Heart right ventricle (tissue), 16 donors: ENCODE measurements at regions not wholly inside any gene's neighbourhood (a gene's known extent, or its start where the extent isn't known, plus 50 kb on each side); places are given as distances from the start of the nearest gene placed in this dataset.

Source experiments
- ATAC-seq, 8 donors: fragments of 200-7000 bp; cut with Tn5 transposase; one replicate each; pipeline ENCODE4 v1.9.1; 2020; ENCODE audit warnings: mild to moderate bottlenecking in 8 of 8, moderate library complexity in 8 of 8, moderate number of reproducible peaks in 1 of 8
- DNase-seq, 2 donors: peaks; one replicate each; pipeline ENCODE4 v3.0.0-alpha.2; 2020
- H3K27ac ChIP-seq, 10 donors: fragments of 200-600 bp; sonication (generic) in 2 of 10; one replicate each; pipeline versions ENCODE4 v1.5.0 to v1.8.0; 2020 to 2022; ENCODE audit warnings: mild to moderate bottlenecking in 3 of 10
- H3K27me3 ChIP-seq, 7 donors: fragments of 200-600 bp; one replicate each; pipeline ENCODE4 v1.8.0; 2021 to 2022; ENCODE audit warnings: mild to moderate bottlenecking in 2 of 7
- H3K36me3 ChIP-seq, 9 donors: fragments of 200-600 bp; sonication (generic) in 1 of 9; one replicate each; pipeline versions ENCODE4 v1.5.0 to v1.8.0; 2020 to 2022; ENCODE audit warnings: mild to moderate bottlenecking in 2 of 9
- H3K4me1 ChIP-seq, 9 donors: fragments of 200-600 bp; sonication (generic) in 1 of 9; one replicate each; pipeline versions ENCODE4 v1.5.0 to v1.8.0; 2020 to 2022; ENCODE audit warnings: mild to moderate bottlenecking in 4 of 9
- H3K4me3 ChIP-seq, 10 donors: fragments of 200-600 bp; sonication (generic) in 2 of 10; one replicate each; pipeline versions ENCODE4 v1.5.0 to v1.8.0; 2020 to 2022; ENCODE audit warnings: mild to moderate bottlenecking in 7 of 10, moderate library complexity in 2 of 10
- H3K9me3 ChIP-seq, 11 donors: fragments of 200-600 bp in 10 of 11; sonication (generic) in 2 of 11; one replicate each; pipeline versions ENCODE4 v1.5.0 to v1.8.0; 2013 to 2022; ENCODE audit warnings: mild to moderate bottlenecking in 2 of 11, control low read depth in 1 of 11, moderate library complexity in 1 of 11
- WGBS, 2 donors: extraction: QIAGEN DNeasy Blood & Tissue Kit; methylation state at CpG; one replicate each; pipeline ENCODE4 v1.1.7; 2013; ENCODE audit warnings: inconsistent platforms in 1 of 2; 5-methylcytosine and 5-hydroxymethylcytosine counted together
- intact Hi-C, 10 donors: fragments of 100-400 bp; cut with DNase I; formaldehyde crosslinking; loops; one replicate each; pipeline versions ENCODE4 v1.11.1 to v1.14.2; 2022
- TF ChIP-seq, protein P1 (sequence below), 9 donors: fragments of 200-600 bp; sonication (generic) in 2 of 9; IDR thresholded peaks; one replicate each; pipeline versions ENCODE4 v1.5.0 to v1.8.0; 2021 to 2022; ENCODE audit warnings: antibody characterized with exemption in 9 of 9, mild to moderate bottlenecking in 5 of 9, moderate library complexity in 1 of 9
- donor health status: Arrhythmogenic right ventricular cardiomyopathy.
- donor health status: ischemic (EF 13 %, LVEDD 7.1; RV severe dilation, severe dysfunction).
- donor health status: healthy with polysubstance abuse.
- donor health status: DM: no; HTN: yes; CAD: no.
- donor health status: DM: no; HTN: no; CAD: no.
- donor health status: ischemic (EF 25% LVEDD 6.9; RV normal size, moderate dysfunction).
- donor health status: ischemic (EF 25% LVEDD 5.7; RV mildly dilated, moderate dysfunction).
- donor health status: healthy.
- donor health status: DM: yes; HTN: yes; CAD: no.
- donor health status: Ischemic cardiomyopathy.
- donor health status: ischemic (EF 35%, LVEDD 5.7; RV mildly dilated, moderate dysfunction).
- donor health status: nonischemic (EF 11% LVEDD 7.7; RV severe dilation, severe dysfunction).
- donor health status: DM: yes; HTN: yes; CAD: no.
- donor health status: PGD.
- donor health status: ischemic (EF 29% LVEDD 5.4; RV normal size, mild dysfunction).
- donor health status: nonischemic (EF 23%, LVEDD 6.1; RV moderate dilation, normal function).

DNA sequence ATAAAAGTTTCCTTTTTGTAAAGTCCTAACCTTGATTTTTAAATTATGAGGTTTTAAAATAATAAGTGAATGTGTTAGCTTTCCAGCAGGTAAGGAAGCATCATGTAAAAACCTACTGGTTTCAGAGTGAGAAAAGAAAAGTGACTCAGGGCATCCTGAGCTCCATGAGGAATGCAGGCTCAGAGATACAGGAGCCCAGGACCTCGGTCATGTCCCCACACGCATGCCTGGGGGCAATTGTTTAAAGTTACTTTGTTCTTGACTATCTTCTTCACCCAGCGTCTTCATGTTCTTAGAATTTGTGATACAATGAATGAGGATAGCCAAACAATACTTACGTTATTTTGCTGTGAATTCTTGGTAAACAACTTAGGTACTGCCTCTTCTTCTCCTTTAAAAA is 117.4 kb upstream of the PLPPR5 start:
- TF ChIP-seq, protein P1, sequence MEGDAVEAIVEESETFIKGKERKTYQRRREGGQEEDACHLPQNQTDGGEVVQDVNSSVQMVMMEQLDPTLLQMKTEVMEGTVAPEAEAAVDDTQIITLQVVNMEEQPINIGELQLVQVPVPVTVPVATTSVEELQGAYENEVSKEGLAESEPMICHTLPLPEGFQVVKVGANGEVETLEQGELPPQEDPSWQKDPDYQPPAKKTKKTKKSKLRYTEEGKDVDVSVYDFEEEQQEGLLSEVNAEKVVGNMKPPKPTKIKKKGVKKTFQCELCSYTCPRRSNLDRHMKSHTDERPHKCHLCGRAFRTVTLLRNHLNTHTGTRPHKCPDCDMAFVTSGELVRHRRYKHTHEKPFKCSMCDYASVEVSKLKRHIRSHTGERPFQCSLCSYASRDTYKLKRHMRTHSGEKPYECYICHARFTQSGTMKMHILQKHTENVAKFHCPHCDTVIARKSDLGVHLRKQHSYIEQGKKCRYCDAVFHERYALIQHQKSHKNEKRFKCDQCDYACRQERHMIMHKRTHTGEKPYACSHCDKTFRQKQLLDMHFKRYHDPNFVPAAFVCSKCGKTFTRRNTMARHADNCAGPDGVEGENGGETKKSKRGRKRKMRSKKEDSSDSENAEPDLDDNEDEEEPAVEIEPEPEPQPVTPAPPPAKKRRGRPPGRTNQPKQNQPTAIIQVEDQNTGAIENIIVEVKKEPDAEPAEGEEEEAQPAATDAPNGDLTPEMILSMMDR (IDR thresholded peaks at IDR 0.05), result no peak
- intact Hi-C loops, result no loop called here
- WGBS, 2 donors, result 73 to 82% methylated on average over 4 of the region's 4 CpGs
- H3K4me1 ChIP-seq, result no peaks in the 10 kb centered on the region
- no peaks in the 10 kb centered on the region for H3K36me3 ChIP-seq
- no peak overlapping the region for H3K27ac ChIP-seq
- H3K4me3 ChIP-seq, result no peak overlapping the region
- ATAC-seq (no peak), DNase-seq (no peak)
- H3K9me3 ChIP-seq, result peaks cover 0 to 13% (median 2%) of the 10 kb centered on the region in 11 donors
- H3K27me3 ChIP-seq, result no peaks in the 10 kb centered on the region

DNA sequence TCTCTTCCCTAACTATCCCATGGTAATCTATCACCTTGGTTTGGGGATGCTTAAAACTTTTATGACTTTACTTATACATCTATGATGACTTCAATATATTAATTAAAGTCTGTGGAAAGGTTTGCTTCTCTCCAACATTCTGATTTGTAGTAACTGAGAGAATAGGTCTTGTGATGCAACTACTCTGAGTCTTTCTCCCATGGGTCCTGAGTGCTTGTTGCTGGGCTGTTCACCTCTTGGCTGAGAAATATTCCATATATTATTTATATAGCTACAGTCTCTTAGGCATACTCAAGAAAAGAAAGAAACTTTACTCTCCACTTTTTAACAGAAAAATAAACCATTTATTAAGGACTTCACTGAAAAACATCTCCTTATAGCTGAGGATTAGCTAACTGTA is 119.3 kb upstream of the PLPPR5 start:
- intact Hi-C loops, result no loop called here
- DNase-seq (no peak), ATAC-seq (no peak)
- Histone ChIP-seq H3K27me3 (no peaks in the 10 kb centered on the region), H3K36me3 (no peaks in the 10 kb centered on the region), H3K4me1 (no peaks in the 10 kb centered on the region), H3K27ac (no peak overlapping the region), H3K4me3 (no peak overlapping the region), H3K9me3 (peaks cover 0 to 14% (median 2%) of the 10 kb centered on the region in 11 donors)
- TF ChIP-seq, protein P1 (IDR thresholded peaks at IDR 0.05), result no peak

DNA sequence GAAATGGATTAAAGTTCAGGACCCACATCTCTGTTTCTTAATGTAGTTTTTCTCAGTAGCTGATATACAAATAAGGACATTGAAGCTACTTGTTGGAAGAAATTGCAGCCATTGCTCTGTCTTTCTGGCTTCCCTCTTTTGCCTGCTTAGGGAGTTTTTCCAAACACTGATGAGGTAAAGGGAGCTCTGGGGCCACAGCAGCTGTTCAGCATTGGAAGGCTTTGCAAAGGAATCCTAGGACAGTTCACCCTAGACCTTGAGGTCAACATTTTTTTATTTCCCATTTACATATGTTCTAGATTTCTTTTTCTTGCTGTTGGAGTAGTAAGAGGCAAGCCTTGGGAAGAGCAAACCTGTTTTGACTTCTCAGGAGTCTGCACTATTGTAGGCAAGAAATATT is 126.9 kb upstream of the PLPPR5 start:
- TF ChIP-seq, protein P1 (IDR thresholded peaks at IDR 0.05), result no peak
- peak in 1 of 2 donors; percentile 4 for DNase-seq
- peaks cover 0 to 10% (median 0%) of the 10 kb centered on the region in 11 donors for H3K9me3 ChIP-seq
- intact Hi-C loops, result no loop called here
- H3K27me3 ChIP-seq, result peaks cover 0 to 5% (median 0%) of the 10 kb centered on the region in 7 donors
- peak in 1 of 8 donors; percentile 19 for ATAC-seq
- no peaks in the 10 kb centered on the region for H3K36me3 ChIP-seq
- no peaks in the 10 kb centered on the region for H3K4me1 ChIP-seq
- no peak overlapping the region for H3K27ac ChIP-seq
- no peak overlapping the region for H3K4me3 ChIP-seq

DNA sequence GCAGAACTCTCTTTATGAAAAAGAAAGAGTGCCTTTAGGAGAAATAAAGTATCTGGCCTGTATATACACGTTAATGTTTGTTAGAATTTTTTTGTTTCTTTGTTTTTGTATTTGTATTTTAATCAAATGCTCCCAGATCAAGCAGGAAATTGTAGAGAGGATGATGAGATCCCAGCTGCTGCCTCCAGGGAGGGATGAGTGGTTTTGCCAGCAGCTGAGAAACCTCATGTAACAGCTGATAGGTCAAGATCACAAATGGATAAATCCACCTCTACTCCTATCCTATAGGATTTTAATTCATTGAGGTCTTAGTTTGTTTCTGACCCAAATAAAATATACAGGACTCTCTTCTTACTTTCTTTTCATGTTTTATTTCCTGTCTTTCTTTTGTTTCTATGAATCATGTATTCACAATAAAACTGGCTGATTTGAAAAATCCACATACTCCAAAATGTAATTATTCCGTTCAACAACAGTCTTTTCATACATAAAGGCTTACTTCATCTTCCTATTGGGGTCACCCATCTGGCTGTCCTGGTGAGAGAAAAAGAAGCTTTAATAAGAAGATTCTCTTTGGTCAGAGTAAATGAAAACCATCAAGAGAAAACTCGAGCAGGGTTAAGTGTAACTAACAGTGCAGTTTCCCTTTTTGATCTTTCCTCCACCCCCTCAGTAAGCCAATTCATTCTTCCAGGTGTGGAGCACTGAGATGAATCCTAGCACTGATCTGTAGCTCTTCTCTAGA is 129.3 kb upstream of the PLPPR5 start:
- 49% methylated on average over 3 of the region's 3 CpGs for WGBS, 2 donors
- intact Hi-C loops, result no loop called here
- no peaks in the 10 kb centered on the region for H3K4me1 ChIP-seq
- no peak overlapping the region for H3K4me3 ChIP-seq
- no peak overlapping the region for H3K27ac ChIP-seq
- ATAC-seq, result no peak
- no peaks in the 10 kb centered on the region for H3K36me3 ChIP-seq
- TF ChIP-seq, protein P1 (IDR thresholded peaks at IDR 0.05), result no peak
- no peak for DNase-seq
- H3K9me3 ChIP-seq, result peaks cover 0 to 20% (median 0%) of the 10 kb centered on the region in 11 donors
- peaks cover 0 to 5% (median 0%) of the 10 kb centered on the region in 7 donors for H3K27me3 ChIP-seq
